Osteoblast (primary cell): ENCODE measurements at regions not wholly inside any gene's neighbourhood (a gene's known extent, or its start where the extent isn't known, plus 50 kb on each side); places are given as distances from the start of the nearest gene placed in this dataset.
"Not testable (repeated sequence)": the region's sequence is repeated elsewhere in the genome, so short reads cannot be mapped to it uniquely, and the experiment has no call there.

ENCODE experiments used
- DNase-seq: peaks from one replicate; pipeline ENCODE4 v3.0.0; 2011; ENCODE audit warnings: low spot score, mixed read lengths; ENCODE audit not compliant: insufficient read length; ENCODE audit errors: missing footprints
- H2AFZ ChIP-seq: 2 replicates; pipeline ENCODE4 v1.6.0; 2011; ENCODE audit warnings: mild to moderate bottlenecking, low read length
- H3K27ac ChIP-seq: 2 replicates; pipeline ENCODE4 v1.5.1; 2011; ENCODE audit warnings: mild to moderate bottlenecking, low read depth, low read length, moderate library complexity
- H3K27me3 ChIP-seq: 2 replicates; pipeline ENCODE4 v1.6.0; 2012; ENCODE audit warnings: mild to moderate bottlenecking, control low read depth, inconsistent platforms, low read length, moderate library complexity; ENCODE audit not compliant: insufficient read depth
- H3K36me3 ChIP-seq: 2 replicates; pipeline ENCODE4 v1.5.1; 2011; ENCODE audit warnings: mild to moderate bottlenecking, low read length, control low read depth, moderate library complexity; ENCODE audit not compliant: insufficient read depth
- H3K4me1 ChIP-seq: 2 replicates; pipeline ENCODE4 v1.5.1; 2011; ENCODE audit warnings: mild to moderate bottlenecking, low read length, control low read depth, moderate library complexity; ENCODE audit not compliant: insufficient read depth
- H3K4me2 ChIP-seq: 2 replicates; pipeline ENCODE4 v1.6.0; 2011; ENCODE audit warnings: mild to moderate bottlenecking, low read length; ENCODE audit not compliant: insufficient read depth
- H3K4me3 ChIP-seq: fragments of 200-600 bp; sonication (generic); 3 replicates; pipeline ENCODE4 v1.5.1; 2012; ENCODE audit warnings: mild to moderate bottlenecking, low read length, inconsistent platforms; ENCODE audit not compliant: insufficient read depth
- H3K79me2 ChIP-seq: 2 replicates; pipeline ENCODE4 v1.6.0; 2012; ENCODE audit warnings: mild to moderate bottlenecking, low read length, control low read depth, inconsistent platforms; ENCODE audit not compliant: insufficient read depth
- H3K9me3 ChIP-seq: 2 replicates; pipeline ENCODE4 v1.5.1; 2011; ENCODE audit warnings: low read depth, low read length, control low read depth
- H4K20me1 ChIP-seq: 2 replicates; pipeline ENCODE4 v1.6.0; 2012; ENCODE audit warnings: mild to moderate bottlenecking, low read length, control low read depth; ENCODE audit not compliant: insufficient read depth

- peaks cover 56% of the 10 kb centered on the region for H3K79me2 ChIP-seq
- DNase-seq, H3K9me3 ChIP-seq, H3K27me3 ChIP-seq, H3K4me3 ChIP-seq, H3K4me2 ChIP-seq, H2AFZ ChIP-seq, H4K20me1 ChIP-seq, H3K27ac ChIP-seq, H3K36me3 ChIP-seq, H3K4me1 ChIP-seq: not testable (repeated sequence)
Measured at GRCh38 chr2:111465521-111465920, 344.8 kb downstream of the BCL2L11 start.

- peaks cover 11% of the 10 kb centered on the region for H3K4me1 ChIP-seq
- H3K4me3 ChIP-seq, H3K36me3 ChIP-seq, H3K27me3 ChIP-seq, H4K20me1 ChIP-seq, H3K9me3 ChIP-seq, H3K4me2 ChIP-seq, H2AFZ ChIP-seq, DNase-seq, H3K27ac ChIP-seq: not testable (repeated sequence)
- peaks cover 51% of the 10 kb centered on the region for H3K79me2 ChIP-seq
Measured at GRCh38 chr2:111466744-111467143, 346.0 kb downstream of the BCL2L11 start.

GRCh38 chr2:111470924-111471323, 350.2 kb downstream of the BCL2L11 start:
- not testable (repeated sequence) for H3K9me3 ChIP-seq, DNase-seq, H3K36me3 ChIP-seq, H3K27me3 ChIP-seq, H3K4me2 ChIP-seq, H2AFZ ChIP-seq, H3K27ac ChIP-seq, H4K20me1 ChIP-seq, H3K4me3 ChIP-seq
- Histone ChIP-seq H3K4me1 (peaks cover 14% of the 10 kb centered on the region), H3K79me2 (peaks cover 57% of the 10 kb centered on the region)

- not testable (repeated sequence) for H3K4me2 ChIP-seq, DNase-seq, H2AFZ ChIP-seq, H4K20me1 ChIP-seq, H3K9me3 ChIP-seq, H3K4me3 ChIP-seq, H3K36me3 ChIP-seq, H3K27ac ChIP-seq, H3K27me3 ChIP-seq
- H3K4me1 ChIP-seq = peaks cover 14% of the 10 kb centered on the region
- H3K79me2 ChIP-seq = peaks cover 53% of the 10 kb centered on the region
Measured at GRCh38 chr2:111471791-111472530, 351.2 kb downstream of the BCL2L11 start.

GRCh38 chr2:111472844-111473403, 352.2 kb downstream of the BCL2L11 start:
- not testable (repeated sequence) for DNase-seq, H3K4me2 ChIP-seq, H3K27ac ChIP-seq, H3K27me3 ChIP-seq, H3K36me3 ChIP-seq, H3K4me3 ChIP-seq, H3K9me3 ChIP-seq, H4K20me1 ChIP-seq, H2AFZ ChIP-seq
- Histone ChIP-seq H3K4me1 (peaks cover 14% of the 10 kb centered on the region), H3K79me2 (peaks cover 48% of the 10 kb centered on the region)

GRCh38 chr2:111473522-111473921, 352.8 kb downstream of the BCL2L11 start:
- not testable (repeated sequence) for H4K20me1 ChIP-seq, H3K27me3 ChIP-seq, H3K36me3 ChIP-seq, H3K27ac ChIP-seq, H2AFZ ChIP-seq, H3K4me2 ChIP-seq, DNase-seq, H3K4me3 ChIP-seq, H3K9me3 ChIP-seq
- Histone ChIP-seq H3K79me2 (peaks cover 50% of the 10 kb centered on the region), H3K4me1 (peaks cover 14% of the 10 kb centered on the region)

- not testable (repeated sequence) for H3K4me3 ChIP-seq, H2AFZ ChIP-seq, DNase-seq, H3K36me3 ChIP-seq, H3K4me2 ChIP-seq, H4K20me1 ChIP-seq, H3K27ac ChIP-seq, H3K9me3 ChIP-seq, H3K27me3 ChIP-seq
- Histone ChIP-seq H3K4me1 (peaks cover 14% of the 10 kb centered on the region), H3K79me2 (peaks cover 52% of the 10 kb centered on the region)
Measured at GRCh38 chr2:111474198-111474705, 353.5 kb downstream of the BCL2L11 start.

GRCh38 chr2:111478335-111478734, 357.6 kb downstream of the BCL2L11 start:
- peaks cover 64% of the 10 kb centered on the region for H3K79me2 ChIP-seq
- H3K4me2 ChIP-seq, DNase-seq, H3K27me3 ChIP-seq, H3K4me1 ChIP-seq, H3K9me3 ChIP-seq, H3K4me3 ChIP-seq, H4K20me1 ChIP-seq, H3K27ac ChIP-seq, H2AFZ ChIP-seq, H3K36me3 ChIP-seq: not testable (repeated sequence)

- H3K36me3 ChIP-seq, H3K27me3 ChIP-seq, H3K27ac ChIP-seq, H2AFZ ChIP-seq, H3K9me3 ChIP-seq, H4K20me1 ChIP-seq, H3K4me2 ChIP-seq, H3K4me3 ChIP-seq, H3K4me1 ChIP-seq: not testable (repeated sequence)
- peak; percentile 1 for DNase-seq
- peaks cover 68% of the 10 kb centered on the region for H3K79me2 ChIP-seq
Measured at GRCh38 chr2:111478871-111479318, 358.2 kb downstream of the BCL2L11 start.
